Vagina (tissue), 2 donors: ENCODE measurements at regions not wholly inside any gene's neighbourhood (a gene's known extent, or its start where the extent isn't known, plus 50 kb on each side); places are given as distances from the start of the nearest gene placed in this dataset.

Experiments
- POLR2A ChIP-seq, 2 donors: fragments of 450-650 bp; IDR thresholded peaks; one replicate each; pipeline ENCODE4 v1.6.1; 2017; ENCODE audit warnings: antibody characterized with exemption in 2 of 2, mild to moderate bottlenecking in 2 of 2, moderate library complexity in 2 of 2
- TF ChIP-seq, protein P1 (sequence below), 3 experiments: fragments of 450-650 bp in 2 of 3; fragments of 200-600 bp in 1 of 3; sonication (generic) in 1 of 3; IDR thresholded peaks; one replicate each; pipeline ENCODE4 v1.5.1; 2017 to 2019; ENCODE audit warnings: antibody characterized with exemption in 3 of 3, mild to moderate bottlenecking in 2 of 3, moderate library complexity in 2 of 3

DNA sequence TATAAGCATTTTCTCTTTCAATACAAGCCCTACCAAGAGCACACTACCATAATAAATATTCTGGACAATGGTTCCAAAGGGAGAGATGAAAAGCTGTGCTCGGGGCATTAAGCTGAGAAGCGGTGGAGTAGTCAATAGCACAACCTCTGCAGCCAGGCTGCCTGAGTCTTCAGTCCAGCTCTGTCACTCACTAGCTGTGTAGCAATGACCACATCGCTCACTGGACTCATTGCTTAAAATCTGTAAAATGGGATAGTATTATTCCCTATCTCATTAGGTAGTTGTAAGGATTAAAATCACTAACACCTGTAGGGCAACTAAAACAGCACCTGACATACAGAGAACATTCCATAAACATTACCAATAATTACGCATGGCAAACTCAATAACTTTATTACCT, 199.9 kb upstream of the KLF14 start:
- TF ChIP-seq, protein P1, sequence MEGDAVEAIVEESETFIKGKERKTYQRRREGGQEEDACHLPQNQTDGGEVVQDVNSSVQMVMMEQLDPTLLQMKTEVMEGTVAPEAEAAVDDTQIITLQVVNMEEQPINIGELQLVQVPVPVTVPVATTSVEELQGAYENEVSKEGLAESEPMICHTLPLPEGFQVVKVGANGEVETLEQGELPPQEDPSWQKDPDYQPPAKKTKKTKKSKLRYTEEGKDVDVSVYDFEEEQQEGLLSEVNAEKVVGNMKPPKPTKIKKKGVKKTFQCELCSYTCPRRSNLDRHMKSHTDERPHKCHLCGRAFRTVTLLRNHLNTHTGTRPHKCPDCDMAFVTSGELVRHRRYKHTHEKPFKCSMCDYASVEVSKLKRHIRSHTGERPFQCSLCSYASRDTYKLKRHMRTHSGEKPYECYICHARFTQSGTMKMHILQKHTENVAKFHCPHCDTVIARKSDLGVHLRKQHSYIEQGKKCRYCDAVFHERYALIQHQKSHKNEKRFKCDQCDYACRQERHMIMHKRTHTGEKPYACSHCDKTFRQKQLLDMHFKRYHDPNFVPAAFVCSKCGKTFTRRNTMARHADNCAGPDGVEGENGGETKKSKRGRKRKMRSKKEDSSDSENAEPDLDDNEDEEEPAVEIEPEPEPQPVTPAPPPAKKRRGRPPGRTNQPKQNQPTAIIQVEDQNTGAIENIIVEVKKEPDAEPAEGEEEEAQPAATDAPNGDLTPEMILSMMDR (IDR thresholded peaks at IDR 0.05) = no peak
- no peak for TF ChIP-seq POLR2A (IDR thresholded peaks at IDR 0.05)
